Small intestine (tissue), 7 donors: ENCODE measurements at regions not wholly inside any gene's neighbourhood (a gene's known extent, or its start where the extent isn't known, plus 50 kb on each side); places are given as distances from the start of the nearest gene placed in this dataset.

ENCODE experiments used
- DNase-seq, 2 donors: peaks; one replicate each; pipeline versions ENCODE4 v3.0.0 to v3.0.0-alpha.2; 2013
- FAIRE-seq: peaks from 2 replicates; lab custom pipeline; 2012; peaks lifted over from hg19 to GRCh38; lab: Jason Lieb, UNC
- H3K27ac ChIP-seq, 3 donors: one replicate each; pipeline ENCODE4 v1.5.1; 2013; ENCODE audit warnings: low read length in 2 of 3, mild to moderate bottlenecking in 2 of 3, control low read depth in 1 of 3, inconsistent platforms in 1 of 3, low read depth in 1 of 3, moderate library complexity in 1 of 3
- H3K27me3 ChIP-seq, 3 donors: one replicate each; pipeline ENCODE4 v1.6.1; 2013; ENCODE audit warnings: low read length in 3 of 3, inconsistent platforms in 1 of 3; ENCODE audit not compliant: control insufficient read depth in 3 of 3, insufficient read depth in 3 of 3
- H3K36me3 ChIP-seq, 3 donors: one replicate each; pipeline ENCODE4 v1.6.1; 2013; ENCODE audit warnings: low read length in 3 of 3, inconsistent platforms in 1 of 3, low read depth in 1 of 3, mild to moderate bottlenecking in 1 of 3, moderate library complexity in 1 of 3; ENCODE audit not compliant: control insufficient read depth in 3 of 3, insufficient read depth in 2 of 3
- H3K4me1 ChIP-seq, 3 donors: one replicate each; pipeline ENCODE4 v1.6.1; 2013; ENCODE audit warnings: low read length in 2 of 3, inconsistent platforms in 1 of 3, low read depth in 1 of 3, mild to moderate bottlenecking in 1 of 3, moderate library complexity in 1 of 3; ENCODE audit not compliant: control insufficient read depth in 3 of 3, insufficient read depth in 2 of 3
- H3K4me3 ChIP-seq, 3 donors: one replicate each; pipeline ENCODE4 v1.5.1; 2013; ENCODE audit warnings: low read length in 3 of 3, control low read depth in 1 of 3, inconsistent platforms in 1 of 3, low read depth in 1 of 3, mild to moderate bottlenecking in 1 of 3, moderate library complexity in 1 of 3
- H3K9me3 ChIP-seq, 2 donors: one replicate each; pipeline ENCODE4 v1.6.1; 2013; ENCODE audit warnings: low read depth in 1 of 2, low read length in 1 of 2; ENCODE audit not compliant: control insufficient read depth in 2 of 2, insufficient read depth in 1 of 2
- WGBS, 3 donors: extraction: QIAGEN DNeasy Blood & Tissue Kit; methylation state at CpG; one replicate each; pipeline ENCODE4 v1.1.7; 2013; 5-methylcytosine and 5-hydroxymethylcytosine counted together
- donor health status: healthy with polysubstance abuse.
- donor health status: control.
- donor health status: control.
- donor health status: Bipolar disorder and iron deficiency.
- donor health status: healthy.

DNA sequence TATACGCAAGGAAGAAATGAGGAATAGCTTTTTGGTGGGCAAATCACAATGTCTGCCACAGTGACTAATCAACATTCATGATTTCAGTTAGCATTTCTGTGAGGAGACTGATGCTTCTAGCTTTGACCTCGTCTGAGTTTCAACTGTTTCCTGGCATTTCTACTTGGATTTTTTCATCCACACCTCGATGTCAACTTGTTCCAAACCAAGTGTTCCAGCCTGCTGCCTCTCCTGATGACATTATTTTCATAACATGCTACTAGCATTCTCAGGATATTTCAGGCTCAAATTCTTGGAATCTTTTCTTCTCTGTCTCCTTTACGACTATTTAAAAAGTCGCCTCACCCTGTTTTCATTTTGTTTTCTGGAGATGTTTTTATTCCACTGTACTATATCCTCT lies 90.3 kb upstream of the TEX13D start:
- 68 to 78% (median 73%) methylated on average over 5 of the region's 5 CpGs for WGBS, 3 donors
- Histone ChIP-seq H3K9me3 (peaks cover 0 to 2% of the 10 kb centered on the region in 2 donors), H3K4me1 (no peaks in the 10 kb centered on the region), H3K4me3 (no peak overlapping the region), H3K27me3 (no peaks in the 10 kb centered on the region), H3K27ac (no peak overlapping the region), H3K36me3 (no peaks in the 10 kb centered on the region)
- FAIRE-seq (no peak), DNase-seq (no peak)

DNA sequence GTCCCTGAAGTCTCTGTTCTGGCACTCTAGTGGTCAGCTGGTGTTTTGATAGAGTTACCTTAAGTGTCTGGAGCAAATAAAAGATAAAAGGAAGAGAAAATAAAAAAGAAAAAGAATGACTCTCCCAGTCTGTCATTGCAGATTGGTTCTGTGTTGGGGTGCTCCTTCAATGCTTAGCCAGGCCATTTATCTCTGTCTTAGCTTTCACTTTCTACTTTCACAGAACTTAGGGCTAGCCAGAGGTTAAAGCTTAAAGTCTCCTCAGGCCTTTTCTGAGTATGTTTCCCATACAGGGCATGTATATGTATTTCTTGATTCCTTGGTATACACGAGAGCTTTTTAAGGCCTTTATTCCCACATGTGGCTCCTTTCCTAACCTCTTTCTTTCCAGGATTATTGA lies 83.1 kb upstream of the TEX13D start:
- Histone ChIP-seq H3K36me3 (no peaks in the 10 kb centered on the region), H3K27ac (no peak overlapping the region), H3K9me3 (peaks cover 0 to 2% of the 10 kb centered on the region in 2 donors), H3K4me3 (no peak overlapping the region), H3K27me3 (no peaks in the 10 kb centered on the region), H3K4me1 (no peaks in the 10 kb centered on the region)
- 50 to 80% (median 64%) methylated on average over 1 of the region's 1 CpG for WGBS, 3 donors
- no peak for DNase-seq
- FAIRE-seq = no peak

DNA sequence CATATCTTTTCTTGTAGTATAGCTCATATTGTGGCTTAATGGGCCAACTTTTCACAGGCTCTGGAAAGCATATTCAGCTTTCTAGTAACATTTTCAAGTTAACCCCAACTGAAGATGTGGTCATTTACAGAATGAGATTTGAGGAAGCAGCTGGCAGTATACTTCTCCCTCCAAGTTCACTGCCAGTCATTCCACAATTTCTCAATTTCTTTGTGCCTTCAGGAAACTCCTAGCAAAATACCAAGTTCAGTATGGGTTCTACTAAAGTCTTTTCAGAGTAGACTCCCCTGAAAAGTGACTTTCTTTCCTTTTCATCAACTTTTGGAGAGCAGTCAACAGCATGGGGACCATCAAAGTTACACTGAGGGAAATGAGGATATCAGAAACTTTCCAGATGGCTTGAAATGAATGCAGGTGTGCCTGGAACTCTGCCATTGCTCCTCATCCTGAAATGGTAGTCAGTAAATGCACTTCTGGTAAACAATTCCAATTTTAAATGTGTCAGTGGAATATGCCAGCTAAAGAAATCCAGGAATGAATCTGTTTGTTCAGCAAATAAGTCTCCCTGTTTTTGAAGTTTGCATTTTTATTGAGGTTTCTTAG lies 81.5 kb upstream of the TEX13D start:
- H3K4me3 ChIP-seq = no peak overlapping the region
- DNase-seq (no peak), FAIRE-seq (no peak)
- peaks cover 0 to 2% of the 10 kb centered on the region in 2 donors for H3K9me3 ChIP-seq
- no peak overlapping the region for H3K27ac ChIP-seq
- no peaks in the 10 kb centered on the region for H3K4me1 ChIP-seq
- no peaks in the 10 kb centered on the region for H3K36me3 ChIP-seq
- no peaks in the 10 kb centered on the region for H3K27me3 ChIP-seq

DNA sequence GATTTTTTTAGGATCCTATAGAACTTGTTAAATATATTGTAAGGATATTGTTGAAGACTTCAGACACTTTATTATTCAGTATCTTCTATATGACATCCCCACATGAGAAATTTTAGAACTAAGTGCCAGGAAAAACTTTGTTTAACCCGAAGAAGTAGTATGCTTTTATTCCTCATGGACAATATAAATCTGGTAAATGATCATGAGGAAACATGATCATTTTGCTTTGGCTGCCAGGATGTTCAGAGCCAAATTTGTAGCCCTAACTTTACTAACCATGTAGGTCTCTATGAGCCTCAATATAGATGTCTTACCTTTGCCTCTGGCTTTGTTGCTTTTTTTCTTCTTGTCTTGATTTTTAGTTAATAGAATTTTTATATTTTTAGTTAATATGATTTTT lies 77.8 kb upstream of the TEX13D start:
- FAIRE-seq = no peak
- Histone ChIP-seq H3K27ac (no peak overlapping the region), H3K4me3 (no peak overlapping the region), H3K36me3 (no peaks in the 10 kb centered on the region), H3K27me3 (no peaks in the 10 kb centered on the region), H3K4me1 (no peaks in the 10 kb centered on the region), H3K9me3 (no peaks in the 10 kb centered on the region)
- DNase-seq = no peak
- WGBS, 3 donors = 48 to 81% (median 53%) methylated on average over 1 of the region's 1 CpG

DNA sequence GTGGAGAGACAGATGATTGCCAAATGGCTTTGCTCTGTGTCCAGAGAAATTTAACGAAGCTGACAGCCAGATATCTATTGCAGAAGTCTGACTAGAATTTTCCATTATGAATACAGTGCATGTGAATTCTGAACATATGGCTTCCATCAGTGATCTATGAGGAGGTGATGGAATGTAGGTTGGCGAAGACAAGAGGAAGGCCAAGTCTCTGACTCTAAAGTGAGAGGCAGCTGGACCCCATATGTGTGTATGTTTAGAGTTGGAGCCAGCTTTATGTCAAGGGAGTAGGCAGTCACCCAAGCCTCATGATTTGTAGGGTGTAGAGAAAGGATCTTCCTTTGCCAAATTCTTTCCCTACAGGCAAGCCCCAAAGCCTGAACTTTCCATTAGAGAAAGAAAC lies 76.2 kb upstream of the TEX13D start:
- H3K27ac ChIP-seq = no peak overlapping the region

DNA sequence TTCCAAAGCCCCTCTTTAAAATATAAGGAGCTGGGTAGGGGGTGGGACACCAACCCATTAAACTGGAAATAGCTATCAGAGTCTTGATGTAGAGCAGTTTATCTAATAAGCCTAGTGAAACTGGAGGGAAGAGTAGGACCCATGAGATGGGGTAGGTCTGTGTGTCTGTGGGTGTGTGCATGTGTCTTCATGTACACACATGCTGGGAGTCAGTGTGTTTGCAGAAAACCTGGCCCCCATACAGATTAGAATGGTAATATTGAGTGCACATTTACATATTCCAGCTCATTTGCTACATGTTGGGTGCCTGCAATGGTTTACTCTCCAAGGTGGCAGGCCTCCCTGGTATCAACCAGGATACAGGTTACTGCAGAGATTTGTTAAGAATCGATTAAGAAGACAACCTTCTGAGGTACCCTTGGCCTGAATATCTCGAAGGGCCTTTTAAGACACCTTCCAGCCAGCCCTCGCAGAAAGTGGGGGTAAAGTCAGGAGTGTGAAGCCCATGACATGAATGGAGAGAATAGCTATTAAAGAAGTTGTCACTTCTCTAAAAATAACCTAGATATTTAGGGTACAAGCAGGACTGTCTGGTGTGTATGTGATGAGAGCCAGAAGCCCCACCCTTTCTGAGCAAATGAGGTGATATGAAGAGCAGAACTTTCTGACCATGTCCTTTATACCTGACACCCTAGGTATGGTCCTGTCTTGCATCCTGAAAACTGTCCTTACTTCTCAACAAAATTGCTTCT lies 75.7 kb upstream of the TEX13D start:
- no peaks in the 10 kb centered on the region for H3K36me3 ChIP-seq

More for the DNA sequence above, 76.2 kb upstream of the TEX13D start:
- no peaks in the 10 kb centered on the region for H3K4me1 ChIP-seq
- no peaks in the 10 kb centered on the region for H3K9me3 ChIP-seq
- H3K4me3 ChIP-seq = no peak overlapping the region
- no peaks in the 10 kb centered on the region for H3K27me3 ChIP-seq
- H3K36me3 ChIP-seq = no peaks in the 10 kb centered on the region
- WGBS, 3 donors = 52 to 87% (median 55%) methylated on average over 2 of the region's 2 CpGs
- DNase-seq (peak in 1 of 2 donors; percentile 7), FAIRE-seq (no peak)

DNA sequence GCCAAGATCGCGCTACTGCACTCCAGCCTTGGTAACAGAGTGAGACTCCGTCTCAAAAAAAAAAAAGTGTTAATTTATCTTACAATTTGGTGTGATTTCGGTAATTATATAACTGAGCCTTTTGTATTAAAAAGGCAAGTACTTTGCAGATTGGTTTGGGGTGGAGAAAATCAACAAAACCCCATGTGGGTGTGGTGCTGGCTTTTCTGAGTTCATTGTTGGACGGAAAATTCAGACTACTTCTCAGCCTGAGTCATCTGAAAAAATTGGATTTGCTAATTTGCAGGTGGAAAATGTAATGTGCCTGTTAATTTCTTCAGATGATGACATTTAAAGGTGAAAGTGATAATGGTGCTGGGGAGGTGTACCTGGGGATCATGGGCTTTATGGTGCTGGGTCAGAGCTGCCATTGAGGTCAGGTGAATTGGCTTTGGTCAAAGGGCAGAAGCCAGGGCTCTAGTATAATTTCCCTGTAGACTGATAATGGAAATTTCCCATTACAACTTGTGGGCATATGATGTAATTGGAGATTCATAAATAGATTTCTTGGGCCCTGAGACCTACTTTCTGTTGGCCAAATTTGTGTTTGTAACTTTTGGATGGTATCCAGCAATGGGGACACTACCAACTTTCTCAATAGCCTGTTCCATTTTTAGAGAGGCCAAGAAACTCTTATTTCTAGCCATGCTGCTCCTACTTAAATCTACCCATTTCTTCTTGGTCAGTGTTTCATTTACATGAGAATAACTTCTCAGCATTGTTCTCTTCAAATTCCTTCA lies 74.3 kb upstream of the TEX13D start:
- Histone ChIP-seq H3K27ac (no peak overlapping the region), H3K4me1 (no peaks in the 10 kb centered on the region), H3K4me3 (no peak overlapping the region), H3K36me3 (no peaks in the 10 kb centered on the region), H3K9me3 (no peaks in the 10 kb centered on the region), H3K27me3 (no peaks in the 10 kb centered on the region)
- no peak for FAIRE-seq
- WGBS, 3 donors = 81 to 88% (median 88%) methylated on average over 5 of the region's 5 CpGs
- no peak for DNase-seq

More for the DNA sequence above, 75.7 kb upstream of the TEX13D start:
- DNase-seq (no peak), FAIRE-seq (no peak)
- Histone ChIP-seq H3K4me3 (no peak overlapping the region), H3K27me3 (no peaks in the 10 kb centered on the region), H3K27ac (no peak overlapping the region), H3K4me1 (no peaks in the 10 kb centered on the region), H3K9me3 (no peaks in the 10 kb centered on the region)
- WGBS, 3 donors = 70 to 92% (median 82%) methylated on average over 3 of the region's 3 CpGs

DNA sequence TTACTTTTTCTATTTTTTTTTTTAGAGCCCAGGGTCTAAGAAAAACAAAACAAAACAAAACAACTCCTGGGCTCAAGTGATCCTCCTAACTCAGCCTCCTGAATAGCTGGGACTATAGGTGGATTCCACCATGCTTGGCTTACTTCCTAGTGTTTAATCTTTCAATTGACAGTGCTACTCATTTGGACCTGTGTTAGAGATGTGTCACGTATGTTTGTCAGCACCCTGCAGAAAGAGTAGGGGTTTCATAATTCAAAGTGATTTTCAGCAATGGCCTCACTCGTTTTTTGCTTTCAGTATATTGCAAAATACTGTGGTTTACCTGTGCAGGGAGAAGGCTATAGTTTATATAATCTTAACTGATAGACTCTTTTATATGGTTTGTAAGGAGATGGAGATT lies 71.6 kb upstream of the TEX13D start:
- Histone ChIP-seq H3K4me1 (no peaks in the 10 kb centered on the region), H3K9me3 (no peaks in the 10 kb centered on the region), H3K27ac (no peak overlapping the region), H3K4me3 (no peak overlapping the region), H3K36me3 (no peaks in the 10 kb centered on the region), H3K27me3 (no peaks in the 10 kb centered on the region)
- DNase-seq (no peak), FAIRE-seq (no peak)
- WGBS, 3 donors = 57 to 69% (median 64%) methylated on average over 2 of the region's 2 CpGs
